Activated T-cell treated with anti-CD3 and anti-CD28 coated beads for 1 hour (primary cell): ENCODE measurements at regions not wholly inside any gene's neighbourhood (a gene's known extent, or its start where the extent isn't known, plus 50 kb on each side); places are given as distances from the start of the nearest gene placed in this dataset.

ENCODE experiments used
- DNase-seq: peaks from one replicate; pipeline ENCODE4 v3.0.0-alpha.2; 2020; ENCODE audit warnings: low read depth

GRCh38 chr22:48198489-48199459 lies 1436.3 kb downstream of the TBC1D22A start:
- DNase-seq, result no peak

DNA sequence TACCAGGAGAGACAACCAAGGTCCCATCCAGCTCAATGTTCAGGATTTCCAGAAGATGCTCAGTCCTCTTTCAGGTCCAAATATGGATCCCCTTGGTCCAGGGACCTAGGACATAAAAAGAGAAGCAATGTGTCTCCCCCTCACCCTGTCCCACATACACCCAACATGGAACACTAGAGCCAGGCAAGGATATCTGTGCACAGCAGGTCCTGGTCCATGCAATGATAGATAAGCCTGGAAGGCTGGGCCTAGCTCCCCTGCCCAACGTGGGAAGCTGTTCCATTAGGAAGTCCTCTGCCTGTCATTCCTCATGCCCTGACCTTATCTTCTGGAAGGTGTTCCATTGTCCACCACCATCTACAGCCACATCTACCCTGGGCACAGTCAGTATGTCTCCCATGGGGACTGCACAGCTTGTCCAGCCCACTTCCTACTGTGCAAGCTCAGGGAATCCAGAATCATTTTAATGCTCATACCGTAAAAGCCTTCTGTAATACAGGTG lies 1434.8 kb downstream of the TBC1D22A start:
- no peak for DNase-seq

DNA sequence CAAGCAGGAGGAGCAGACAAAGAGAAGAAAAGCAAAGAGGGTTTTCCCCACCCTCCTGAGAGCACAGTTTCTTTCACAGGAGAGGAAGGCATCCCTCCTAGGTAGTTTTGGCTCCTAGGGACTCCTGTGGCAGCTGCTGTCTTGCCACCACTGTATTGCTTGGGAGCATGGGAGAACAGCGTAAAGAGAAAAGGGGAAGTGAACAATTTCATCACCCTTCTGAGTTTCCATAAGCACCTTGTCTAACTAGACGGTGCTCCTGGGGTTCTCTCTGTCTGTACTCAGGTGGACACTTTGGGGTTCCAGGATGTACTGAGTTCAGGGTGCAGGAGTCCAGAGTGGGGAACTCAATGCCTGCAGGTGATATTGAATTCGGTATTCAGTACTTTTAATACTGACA lies 1430.5 kb downstream of the TBC1D22A start:
- DNase-seq, result no peak

DNA sequence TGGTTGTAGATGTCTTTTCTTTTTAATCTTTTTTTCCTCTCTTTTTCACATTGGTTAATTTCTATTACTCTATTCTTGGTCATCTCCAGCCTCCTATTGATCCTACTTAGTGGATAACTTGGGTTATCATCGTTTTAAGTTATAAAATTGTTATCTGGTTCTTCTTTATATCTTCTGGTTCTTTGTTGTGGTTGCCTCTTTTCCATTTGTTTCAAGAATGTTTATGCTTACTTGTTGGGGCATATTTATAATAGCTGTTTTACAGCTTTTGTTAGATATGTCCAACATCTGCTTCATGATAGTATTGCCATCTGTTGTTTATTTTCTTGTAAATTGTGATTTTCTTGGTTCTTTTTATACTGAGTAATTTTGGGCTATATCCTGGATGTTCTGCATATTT lies 1429.6 kb downstream of the TBC1D22A start:
- DNase-seq, result no peak

GRCh38 chr22:48188231-48188721 lies 1425.8 kb downstream of the TBC1D22A start:
- no peak for DNase-seq

GRCh38 chr22:48187356-48187755 lies 1424.9 kb downstream of the TBC1D22A start:
- no peak for DNase-seq

DNA sequence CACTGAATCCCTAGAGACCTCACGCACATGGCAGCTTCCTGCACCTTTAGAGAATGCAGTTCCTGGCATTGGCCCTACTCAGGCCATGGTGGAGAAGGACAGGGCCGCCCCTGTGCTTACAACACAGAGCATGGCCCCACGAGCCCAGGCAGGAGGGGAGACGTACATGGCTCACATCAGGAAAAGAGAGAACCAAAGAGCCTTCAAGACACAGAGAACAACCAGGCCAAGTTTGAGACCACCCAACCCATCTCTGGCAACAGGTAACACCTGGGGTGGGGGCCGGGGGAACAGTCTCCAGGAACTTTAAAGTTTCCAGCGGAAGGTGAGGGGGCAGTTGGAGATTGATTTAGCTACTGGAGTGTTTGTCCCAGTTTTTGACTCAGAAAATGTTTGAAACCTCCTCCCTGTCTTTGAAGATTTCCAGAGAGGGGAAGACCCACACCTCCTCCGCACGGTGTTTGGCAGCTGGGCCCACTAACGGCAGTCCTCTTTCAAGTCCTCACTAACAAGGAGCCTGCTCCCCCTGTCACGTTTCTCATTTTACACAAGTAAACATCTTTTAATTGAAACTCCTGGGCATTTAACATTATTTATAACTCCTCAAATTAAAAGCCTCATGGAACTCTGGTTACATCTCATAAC lies 1423.8 kb downstream of the TBC1D22A start:
- DNase-seq, result no peak

DNA sequence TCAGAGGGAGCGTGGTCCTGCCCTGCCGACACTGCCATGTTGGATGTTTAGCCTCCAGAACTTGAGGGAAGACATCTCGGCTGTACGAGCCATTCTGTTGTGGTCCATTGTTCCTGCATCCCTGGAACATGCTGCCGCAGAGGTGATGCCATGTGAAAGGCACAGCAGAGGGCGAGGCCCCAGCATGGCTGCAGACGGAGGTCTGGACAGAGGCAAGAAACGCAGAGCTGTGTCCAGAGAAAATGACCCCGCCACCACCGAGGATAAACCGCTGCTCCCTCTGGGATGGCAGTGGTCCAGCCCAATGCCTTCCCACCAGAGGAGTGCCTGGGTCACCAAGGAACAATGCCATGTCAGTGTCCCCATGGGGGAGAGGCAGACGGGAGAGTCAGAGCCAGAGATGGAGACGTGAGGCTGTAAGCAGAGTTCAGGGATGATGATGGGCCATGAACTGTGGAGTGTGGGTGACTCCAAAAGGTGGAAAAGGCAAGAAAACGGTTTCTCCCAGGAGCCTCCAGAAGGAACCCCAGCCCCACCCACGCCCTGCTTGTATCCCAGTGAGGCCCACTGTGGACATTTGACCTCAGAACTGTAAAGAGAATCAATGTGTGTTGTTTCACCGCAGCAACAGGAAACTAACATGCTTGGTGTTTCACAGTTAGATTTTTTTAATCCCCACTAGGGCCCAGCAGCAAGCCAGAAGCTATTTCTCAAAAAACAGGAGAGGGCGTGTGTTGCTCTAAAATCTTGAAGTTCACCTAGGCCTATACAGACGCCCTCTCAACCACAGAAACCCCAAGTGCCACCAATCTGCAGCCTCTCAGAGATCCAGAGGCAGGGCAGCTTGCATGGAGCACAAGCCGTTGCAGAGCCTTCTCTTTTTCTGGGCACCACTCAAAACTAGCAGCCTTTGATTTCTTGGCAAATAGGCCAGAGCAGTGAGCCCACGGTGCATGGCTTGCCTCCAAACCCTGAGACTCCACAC lies 1422.9 kb downstream of the TBC1D22A start:
- no peak for DNase-seq

DNA sequence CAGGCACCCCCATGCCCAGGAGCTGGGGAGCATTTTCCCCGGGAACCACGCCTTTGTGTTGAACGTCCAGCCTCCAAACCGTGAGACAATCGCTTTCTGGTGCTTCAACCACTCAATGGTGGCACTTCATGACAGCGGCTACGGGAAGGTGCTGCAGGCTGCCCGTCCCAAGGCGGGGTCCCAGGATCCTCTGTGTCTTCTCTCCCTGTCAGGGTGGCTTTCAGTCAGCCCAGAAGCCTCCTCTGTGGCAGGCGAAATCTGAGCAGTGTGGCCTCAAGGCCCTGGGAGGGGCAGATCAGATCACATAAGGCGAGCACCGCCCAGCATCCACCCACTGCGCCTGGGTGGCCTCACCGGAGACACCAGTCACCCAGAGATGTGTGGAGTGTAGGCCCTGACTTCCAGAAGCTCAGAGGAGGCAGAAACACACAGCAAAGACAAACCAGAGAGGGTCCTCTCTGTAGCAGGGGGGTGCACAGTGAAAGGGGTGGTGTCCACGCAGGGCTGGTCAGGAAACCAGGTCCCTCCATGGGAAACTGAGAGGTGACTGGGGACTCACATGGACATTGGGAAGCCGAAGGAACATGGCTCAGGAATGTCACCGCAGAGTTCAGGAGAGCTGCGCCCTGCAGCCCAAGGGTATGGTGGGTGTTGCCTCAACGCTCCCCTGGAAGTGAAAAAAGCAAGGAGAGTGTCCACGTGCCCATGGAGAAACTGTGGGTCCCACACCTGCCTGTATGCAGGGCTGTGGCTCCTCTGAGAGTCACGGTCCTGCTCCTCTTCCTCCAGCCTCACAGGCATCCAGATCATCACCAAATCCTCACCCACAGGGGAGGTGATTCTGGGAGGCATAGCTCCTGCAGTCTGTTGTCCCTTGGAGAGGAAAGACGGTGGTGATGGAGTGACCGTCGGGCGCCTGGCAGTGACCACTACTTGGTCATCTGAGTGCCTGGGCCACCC lies 1420.7 kb downstream of the TBC1D22A start:
- DNase-seq, result no peak

- no peak for DNase-seq
Observed at GRCh38 chr22:48182031-48182430, 1419.6 kb downstream of the TBC1D22A start.

- DNase-seq, result no peak
Observed at GRCh38 chr22:48181263-48181955, 1419.0 kb downstream of the TBC1D22A start.

DNA sequence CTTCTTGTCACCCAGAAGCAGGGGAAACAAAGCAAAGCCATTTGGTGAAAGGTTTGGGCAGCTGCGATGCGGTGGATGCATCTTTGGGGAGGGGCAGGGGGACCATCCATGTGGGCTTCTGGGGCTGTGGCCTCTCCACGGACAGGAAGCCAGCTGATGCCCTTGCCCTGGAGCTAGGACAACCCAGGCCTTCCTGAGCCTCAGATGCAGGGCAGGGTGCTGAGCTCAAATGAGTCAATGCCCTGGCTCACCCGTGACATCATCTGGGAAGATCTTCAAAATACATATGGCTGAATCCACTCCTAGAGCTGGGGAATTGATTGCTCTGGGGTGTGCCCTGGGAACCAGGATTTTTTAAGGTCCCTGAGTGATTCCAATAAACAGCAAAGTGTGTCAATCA lies 1418.2 kb downstream of the TBC1D22A start:
- DNase-seq, result no peak

GRCh38 chr22:48179571-48180546 lies 1417.4 kb downstream of the TBC1D22A start:
- no peak for DNase-seq

DNA sequence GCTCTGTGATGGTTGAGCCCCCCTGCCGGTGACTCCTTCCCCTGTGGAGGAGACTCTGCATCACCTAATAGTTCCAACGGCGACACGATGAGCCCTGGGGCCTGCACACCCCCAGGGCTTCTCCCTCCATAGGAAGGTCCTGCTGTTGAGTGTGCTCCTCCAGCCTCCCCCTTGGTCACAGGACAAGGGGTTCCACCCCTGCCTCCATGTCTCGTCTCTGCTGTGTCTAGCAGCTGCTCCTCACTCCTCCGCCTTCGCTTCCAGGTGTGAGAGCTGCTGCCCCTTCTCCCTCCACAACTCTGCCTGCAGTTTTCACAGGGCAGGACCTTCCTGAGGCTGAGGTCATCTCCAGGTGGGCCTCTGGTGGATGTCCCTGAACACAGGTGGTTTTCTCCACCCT lies 1416.1 kb downstream of the TBC1D22A start:
- no peak for DNase-seq

GRCh38 chr22:48177631-48178030 lies 1415.2 kb downstream of the TBC1D22A start:
- no peak for DNase-seq

- DNase-seq, result no peak
Observed at GRCh38 chr22:48175721-48176120, 1413.3 kb downstream of the TBC1D22A start.

DNA sequence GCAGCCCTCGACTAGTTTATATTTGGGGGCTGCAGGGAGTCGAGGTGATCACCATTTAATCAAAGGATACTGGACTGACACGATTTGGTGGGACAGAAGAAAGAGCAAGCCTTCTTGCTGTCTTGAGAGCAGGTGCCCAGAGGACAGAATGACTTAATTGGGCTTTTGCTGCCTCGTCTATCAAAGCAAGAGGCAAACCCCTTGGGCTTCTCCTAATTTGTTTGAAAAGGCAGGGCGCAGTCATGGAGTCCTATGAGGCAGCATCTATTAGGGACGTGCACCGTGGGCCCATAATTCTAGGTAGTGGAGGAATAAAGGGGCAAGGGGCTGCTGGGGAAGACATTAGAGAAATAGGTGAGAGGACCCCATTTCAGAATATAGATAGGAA lies 1411.3 kb downstream of the TBC1D22A start:
- no peak for DNase-seq

GRCh38 chr22:48173061-48173772 lies 1410.8 kb downstream of the TBC1D22A start:
- DNase-seq, result no peak
